ENCODE measurements at regions not wholly inside any gene's neighbourhood (a gene's known extent, or its start where the extent isn't known, plus 50 kb on each side); places are given as distances from the start of the nearest gene placed in this dataset.

GRCh38 chr4:101500742-101501141 lies 153.4 kb upstream of the PPP3CA start:
- Histone ChIP-seq H3K9ac (ENCODE audit: control insufficient read depth, extremely low read depth, insufficient read depth, low read length) (no peak overlapping the region), H3K9me3 (ENCODE audit: control insufficient read depth, low read depth, low read length) (no peaks in the 10 kb centered on the region), H3K79me2 (ENCODE audit: control insufficient read depth, insufficient read depth, low read length) (no peaks in the 10 kb centered on the region), H3K9me1 (ENCODE audit: control insufficient read depth, extremely low read depth, insufficient read depth, low read length) (no peaks in the 10 kb centered on the region), H3K36me3 (ENCODE audit: control insufficient read depth in 2 of 2, extremely low read depth in 1 of 2, insufficient read depth in 2 of 2, low read length in 2 of 2) (no peaks in the 10 kb centered on the region), H2AFZ (ENCODE audit: control insufficient read depth, low read length) (no peak overlapping the region), H3K4me3 (ENCODE audit: control insufficient read depth in 2 of 3, extremely low read depth in 1 of 3, insufficient read depth in 2 of 3, low read depth in 1 of 3, low read length in 3 of 3) (no peak overlapping the region), H3K4me2 (ENCODE audit: control insufficient read depth, extremely low read depth, insufficient read depth, low read depth, low read length) (no peak overlapping the region), H3K27ac (ENCODE audit: control insufficient read depth, insufficient read depth, low read length) (no peak overlapping the region), H4K20me1 (ENCODE audit: control insufficient read depth, extremely low read depth, insufficient read depth, low read length) (no peaks in the 10 kb centered on the region), H3K4me1 (ENCODE audit: control insufficient read depth, extremely low read depth, insufficient read depth, low read length) (no peaks in the 10 kb centered on the region), H3K27me3 (ENCODE audit: control insufficient read depth, extremely low read depth, insufficient read depth, low read length) (no peaks in the 10 kb centered on the region)
- DNase-seq (ENCODE audit: low read depth, low spot score) (peak; percentile 4), FAIRE-seq (no peak)
- dilution Hi-C loops (cut with MboI; ENCODE audit: extremely low pct_ligation_motif_present, low sequenced_read_pairs) = no loop called here
- TF ChIP-seq CTCF (optimal IDR thresholded peaks at IDR 0.05 in 1 of 3, IDR thresholded peaks at IDR 0.05 in 1 of 3, conservative IDR thresholded peaks at IDR 0.05 in 1 of 3; ENCODE audit: extremely low read depth in 1 of 3, insufficient read depth in 2 of 3, low read length in 3 of 3) (no peak), EZH2 (IDR thresholded peaks at IDR 0.05; ENCODE audit: low read length) (no peak)

- Histone ChIP-seq H3K79me2 (ENCODE audit: control insufficient read depth, insufficient read depth, low read length) (no peaks in the 10 kb centered on the region), H3K27ac (ENCODE audit: control insufficient read depth, insufficient read depth, low read length) (no peak overlapping the region), H3K9ac (ENCODE audit: control insufficient read depth, extremely low read depth, insufficient read depth, low read length) (no peak overlapping the region), H3K4me2 (ENCODE audit: control insufficient read depth, extremely low read depth, insufficient read depth, low read depth, low read length) (no peak overlapping the region), H3K4me1 (ENCODE audit: control insufficient read depth, extremely low read depth, insufficient read depth, low read length) (no peaks in the 10 kb centered on the region), H3K36me3 (ENCODE audit: control insufficient read depth in 2 of 2, extremely low read depth in 1 of 2, insufficient read depth in 2 of 2, low read length in 2 of 2) (no peaks in the 10 kb centered on the region), H3K4me3 (ENCODE audit: control insufficient read depth in 2 of 3, extremely low read depth in 1 of 3, insufficient read depth in 2 of 3, low read depth in 1 of 3, low read length in 3 of 3) (no peak overlapping the region), H2AFZ (ENCODE audit: control insufficient read depth, low read length) (no peak overlapping the region), H4K20me1 (ENCODE audit: control insufficient read depth, extremely low read depth, insufficient read depth, low read length) (no peaks in the 10 kb centered on the region), H3K27me3 (ENCODE audit: control insufficient read depth, extremely low read depth, insufficient read depth, low read length) (no peaks in the 10 kb centered on the region), H3K9me1 (ENCODE audit: control insufficient read depth, extremely low read depth, insufficient read depth, low read length) (no peaks in the 10 kb centered on the region), H3K9me3 (ENCODE audit: control insufficient read depth, low read depth, low read length) (no peaks in the 10 kb centered on the region)
- DNase-seq (ENCODE audit: low read depth, low spot score) = no peak
- dilution Hi-C loops (cut with MboI; ENCODE audit: extremely low pct_ligation_motif_present, low sequenced_read_pairs) = no loop called here
- TF ChIP-seq CTCF (optimal IDR thresholded peaks at IDR 0.05 in 1 of 3, IDR thresholded peaks at IDR 0.05 in 1 of 3, conservative IDR thresholded peaks at IDR 0.05 in 1 of 3; ENCODE audit: extremely low read depth in 1 of 3, insufficient read depth in 2 of 3, low read length in 3 of 3) (no peak), EZH2 (IDR thresholded peaks at IDR 0.05; ENCODE audit: low read length) (no peak)
- FAIRE-seq = no peak
Measured at GRCh38 chr4:101475246-101475645, 127.9 kb upstream of the PPP3CA start.
